ENCODE measurements at regions not wholly inside any gene's neighbourhood (a gene's known extent, or its start where the extent isn't known, plus 50 kb on each side); places are given as distances from the start of the nearest gene placed in this dataset.

- TF ChIP-seq CTCF (IDR thresholded peaks at IDR 0.05; ENCODE audit: insufficient read depth, low read length, poor library complexity, severe bottlenecking), result no peak
- TF ChIP-seq EZH2phosphoT487 (conservative IDR thresholded peaks at IDR 0.05; ENCODE audit: low read length), result no peak
Observed at GRCh38 chr10:8504499-8504898, 450.0 kb downstream of the GATA3 start.
